ENCODE measurements at regions not wholly inside any gene's neighbourhood (a gene's known extent, or its start where the extent isn't known, plus 50 kb on each side); places are given as distances from the start of the nearest gene placed in this dataset.

- TF ChIP-seq EZH2 (IDR thresholded peaks at IDR 0.05; ENCODE audit: low read length) (no peak), CTCF (optimal IDR thresholded peaks at IDR 0.05 in 1 of 3, IDR thresholded peaks at IDR 0.05 in 1 of 3, conservative IDR thresholded peaks at IDR 0.05 in 1 of 3; ENCODE audit: extremely low read depth in 1 of 3, insufficient read depth in 2 of 3, low read length in 3 of 3) (no peak)
- Histone ChIP-seq H2AFZ (ENCODE audit: control insufficient read depth, low read length) (no peak overlapping the region), H3K4me3 (ENCODE audit: control insufficient read depth in 2 of 3, extremely low read depth in 1 of 3, insufficient read depth in 2 of 3, low read depth in 1 of 3, low read length in 3 of 3) (no peak overlapping the region), H3K36me3 (ENCODE audit: control insufficient read depth in 2 of 2, extremely low read depth in 1 of 2, insufficient read depth in 2 of 2, low read length in 2 of 2) (no peaks in the 10 kb centered on the region), H3K9me3 (ENCODE audit: control insufficient read depth, low read depth, low read length) (no peaks in the 10 kb centered on the region), H3K9ac (ENCODE audit: control insufficient read depth, extremely low read depth, insufficient read depth, low read length) (no peak overlapping the region), H3K4me1 (ENCODE audit: control insufficient read depth, extremely low read depth, insufficient read depth, low read length) (no peaks in the 10 kb centered on the region), H3K4me2 (ENCODE audit: control insufficient read depth, extremely low read depth, insufficient read depth, low read depth, low read length) (no peak overlapping the region), H4K20me1 (ENCODE audit: control insufficient read depth, extremely low read depth, insufficient read depth, low read length) (no peaks in the 10 kb centered on the region), H3K27ac (ENCODE audit: control insufficient read depth, insufficient read depth, low read length) (no peak overlapping the region), H3K9me1 (ENCODE audit: control insufficient read depth, extremely low read depth, insufficient read depth, low read length) (no peaks in the 10 kb centered on the region), H3K79me2 (ENCODE audit: control insufficient read depth, insufficient read depth, low read length) (no peaks in the 10 kb centered on the region), H3K27me3 (ENCODE audit: control insufficient read depth, extremely low read depth, insufficient read depth, low read length) (no peaks in the 10 kb centered on the region)
- dilution Hi-C loops (cut with MboI; ENCODE audit: extremely low pct_ligation_motif_present, low sequenced_read_pairs), result no loop called here
- DNase-seq (ENCODE audit: low read depth, low spot score) (no peak), FAIRE-seq (no peak)
These were observed 53.4 kb upstream of the COL25A1 start for GRCh38 chr4:109355835-109356234.

- dilution Hi-C loops (cut with MboI; ENCODE audit: extremely low pct_ligation_motif_present, low sequenced_read_pairs), result no loop called here
- no peak overlapping the region for H3K4me3 ChIP-seq (ENCODE audit: control insufficient read depth in 2 of 3, extremely low read depth in 1 of 3, insufficient read depth in 2 of 3, low read depth in 1 of 3, low read length in 3 of 3)
These were observed 50.5 kb upstream of the COL25A1 start for GRCh38 chr4:109352941-109353340.

More at GRCh38 chr4:109352941-109353340, 50.5 kb upstream of the COL25A1 start:
- Histone ChIP-seq H3K9ac (ENCODE audit: control insufficient read depth, extremely low read depth, insufficient read depth, low read length) (no peak overlapping the region), H3K4me1 (ENCODE audit: control insufficient read depth, extremely low read depth, insufficient read depth, low read length) (no peaks in the 10 kb centered on the region), H4K20me1 (ENCODE audit: control insufficient read depth, extremely low read depth, insufficient read depth, low read length) (no peaks in the 10 kb centered on the region), H3K4me2 (ENCODE audit: control insufficient read depth, extremely low read depth, insufficient read depth, low read depth, low read length) (no peak overlapping the region), H3K27me3 (ENCODE audit: control insufficient read depth, extremely low read depth, insufficient read depth, low read length) (no peaks in the 10 kb centered on the region), H2AFZ (ENCODE audit: control insufficient read depth, low read length) (no peak overlapping the region), H3K79me2 (ENCODE audit: control insufficient read depth, insufficient read depth, low read length) (no peaks in the 10 kb centered on the region), H3K36me3 (ENCODE audit: control insufficient read depth in 2 of 2, extremely low read depth in 1 of 2, insufficient read depth in 2 of 2, low read length in 2 of 2) (no peaks in the 10 kb centered on the region), H3K9me3 (ENCODE audit: control insufficient read depth, low read depth, low read length) (no peaks in the 10 kb centered on the region), H3K27ac (ENCODE audit: control insufficient read depth, insufficient read depth, low read length) (no peak overlapping the region), H3K9me1 (ENCODE audit: control insufficient read depth, extremely low read depth, insufficient read depth, low read length) (no peaks in the 10 kb centered on the region)
- FAIRE-seq (no peak), DNase-seq (ENCODE audit: low read depth, low spot score) (no peak)
- TF ChIP-seq EZH2 (IDR thresholded peaks at IDR 0.05; ENCODE audit: low read length), result no peak
- no peak for TF ChIP-seq CTCF (optimal IDR thresholded peaks at IDR 0.05 in 1 of 3, IDR thresholded peaks at IDR 0.05 in 1 of 3, conservative IDR thresholded peaks at IDR 0.05 in 1 of 3; ENCODE audit: extremely low read depth in 1 of 3, insufficient read depth in 2 of 3, low read length in 3 of 3)
